GM21360 (cell line): ENCODE measurements at regions not wholly inside any gene's neighbourhood (a gene's known extent, or its start where the extent isn't known, plus 50 kb on each side); places are given as distances from the start of the nearest gene placed in this dataset.
A peak's percentile ranks its signal among the peaks of the same experiment; 100 is the strongest.
"Not testable (repeated sequence)": the region's sequence is repeated elsewhere in the genome, so short reads cannot be mapped to it uniquely, and the experiment has no call there.

Source experiments
- ATAC-seq: cut with Tn5 transposase; IDR thresholded peaks from one replicate; pipeline ENCODE4 v1.9.1; 2021; ENCODE audit warnings: mild to moderate bottlenecking, moderate library complexity; ENCODE audit not compliant: unreplicated experiment

DNA sequence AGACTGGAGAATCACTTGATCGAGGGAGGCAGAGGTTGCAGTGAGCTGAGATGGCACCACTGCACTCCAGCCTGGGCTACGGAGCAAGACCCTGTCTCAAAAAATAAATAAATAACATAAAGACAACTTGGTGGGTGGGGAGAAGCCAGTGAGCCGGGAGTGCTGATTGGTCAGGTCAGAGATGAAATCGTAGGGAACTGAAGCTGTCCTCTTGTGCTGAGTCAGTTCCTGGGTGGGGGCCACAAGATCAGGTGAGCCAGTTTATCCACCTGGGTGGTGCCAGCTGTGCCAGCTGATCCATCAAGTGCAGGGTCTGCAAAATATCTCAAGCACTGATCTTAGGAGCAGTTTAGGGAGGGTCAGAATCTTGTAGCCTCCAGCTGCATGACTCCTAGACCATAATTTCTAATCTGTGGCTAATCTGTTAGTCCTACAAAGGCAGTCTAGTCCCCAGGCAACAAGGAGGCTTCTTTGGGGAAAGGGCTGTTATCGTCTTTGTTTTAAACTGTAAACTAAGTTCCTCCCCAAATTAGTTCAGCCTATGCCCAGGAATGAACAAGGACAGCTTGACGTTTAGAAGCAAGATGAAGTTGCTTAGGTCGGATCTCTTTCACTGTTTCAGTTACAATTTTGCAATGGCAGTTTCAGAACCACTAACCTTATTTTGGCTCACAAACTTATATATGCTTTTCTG, 221.5 kb upstream of the MYLIP start:
- not testable (repeated sequence) for ATAC-seq

DNA sequence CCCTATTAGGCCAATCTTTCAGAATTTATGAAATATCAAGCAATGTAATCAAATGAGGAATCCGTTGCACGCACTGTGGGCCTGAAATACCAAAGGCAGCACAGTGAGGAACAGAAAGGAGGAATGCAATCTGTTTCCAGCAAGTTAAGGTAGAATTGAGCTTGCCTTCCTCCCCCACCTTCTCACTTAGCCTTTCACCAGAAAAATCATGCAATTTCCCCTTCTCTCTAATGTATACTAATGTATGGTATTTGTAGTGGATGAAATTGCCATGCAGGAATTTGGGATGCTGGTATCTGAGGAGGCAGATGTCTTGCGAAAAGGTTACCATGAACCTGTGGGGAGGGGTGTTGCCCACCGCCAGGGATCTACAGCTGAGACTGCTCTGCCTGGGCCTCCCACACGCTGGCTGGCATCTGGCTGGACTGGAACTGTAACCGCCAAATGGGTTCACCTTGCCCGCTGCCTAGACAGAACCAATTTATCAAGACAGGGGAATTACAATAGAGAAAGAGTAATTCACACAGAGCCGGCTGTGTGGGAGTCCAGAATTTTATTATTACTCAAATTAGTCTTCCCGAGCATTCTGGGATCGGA, 222.4 kb upstream of the MYLIP start:
- ATAC-seq, result no peak

DNA sequence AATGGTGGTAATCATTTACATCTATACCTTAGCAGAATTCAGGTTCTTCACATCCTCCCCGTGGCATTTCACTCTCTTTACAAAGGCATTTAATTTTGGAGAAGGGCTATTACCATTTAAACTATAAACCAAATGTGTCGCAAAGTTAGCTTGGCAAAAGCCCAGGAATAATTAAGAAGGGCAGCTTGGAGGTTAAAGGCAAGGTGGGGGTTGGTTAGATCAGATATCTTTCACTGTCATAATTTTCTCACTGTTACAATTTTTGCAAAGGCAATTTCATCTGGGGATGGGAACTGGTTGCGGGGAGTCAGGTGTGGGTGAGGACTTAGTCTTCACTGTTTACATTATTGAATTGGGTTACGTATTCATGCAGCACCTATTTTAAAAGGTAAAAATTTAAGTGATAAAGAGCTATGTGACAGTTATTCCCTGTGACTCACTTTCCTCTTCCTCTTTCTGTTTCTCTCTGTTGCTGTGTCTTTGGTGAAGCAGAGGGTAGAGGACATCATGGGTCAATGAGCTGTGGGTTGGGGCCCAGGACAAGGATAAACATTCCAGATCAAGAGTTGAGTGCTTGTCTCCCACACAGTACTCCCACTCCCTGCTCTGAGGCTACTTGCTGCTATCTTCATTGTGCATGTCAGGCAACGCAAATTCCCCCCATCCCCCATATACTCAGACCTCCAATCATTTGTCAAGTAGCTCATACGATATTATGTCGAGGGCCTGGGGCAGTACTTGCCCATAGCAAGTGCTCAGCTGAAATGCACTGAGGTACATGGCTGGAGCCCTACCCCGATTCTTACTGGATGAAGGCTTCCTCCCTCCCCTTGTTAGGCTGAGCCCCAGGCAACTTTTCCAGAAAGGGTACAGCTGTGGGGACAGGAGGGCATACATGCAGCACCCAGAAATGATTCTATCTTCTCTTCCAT, 223.1 kb upstream of the MYLIP start:
- ATAC-seq, result no peak

DNA sequence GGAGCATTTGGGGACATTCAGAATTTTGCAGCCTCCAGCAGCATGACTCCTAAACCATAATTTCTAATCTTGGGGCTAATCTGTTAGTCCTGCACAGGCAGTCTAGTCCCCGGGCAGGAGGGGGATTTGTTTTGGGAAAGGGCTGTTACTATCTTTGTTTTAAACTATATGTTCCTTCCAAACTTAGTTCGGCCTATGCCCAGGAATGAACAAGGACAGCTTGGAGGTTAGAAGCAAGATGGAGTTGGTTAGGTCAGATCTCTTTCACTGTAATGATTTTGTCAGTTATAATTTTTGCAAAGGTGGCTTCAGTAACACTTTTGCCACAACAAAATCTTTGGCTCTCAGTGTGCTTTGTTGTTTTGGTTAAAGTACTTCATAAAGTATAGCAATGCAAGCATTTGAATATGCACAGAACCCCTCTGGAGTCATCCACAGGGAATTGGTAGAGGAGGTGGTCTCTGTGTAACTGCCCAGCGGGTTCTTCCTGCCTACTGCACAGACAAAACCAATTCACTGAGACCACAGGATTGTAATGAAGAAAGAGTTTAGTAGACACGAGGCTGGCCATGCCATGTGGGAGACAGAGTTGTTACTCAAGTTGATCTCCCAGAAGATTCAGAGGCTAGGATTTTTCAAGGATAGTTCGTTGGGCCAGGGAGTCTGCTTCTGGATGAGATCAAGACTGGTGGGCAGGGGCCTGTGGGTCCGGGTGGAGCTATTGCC, 224.1 kb upstream of the MYLIP start:
- ATAC-seq, result no peak

DNA sequence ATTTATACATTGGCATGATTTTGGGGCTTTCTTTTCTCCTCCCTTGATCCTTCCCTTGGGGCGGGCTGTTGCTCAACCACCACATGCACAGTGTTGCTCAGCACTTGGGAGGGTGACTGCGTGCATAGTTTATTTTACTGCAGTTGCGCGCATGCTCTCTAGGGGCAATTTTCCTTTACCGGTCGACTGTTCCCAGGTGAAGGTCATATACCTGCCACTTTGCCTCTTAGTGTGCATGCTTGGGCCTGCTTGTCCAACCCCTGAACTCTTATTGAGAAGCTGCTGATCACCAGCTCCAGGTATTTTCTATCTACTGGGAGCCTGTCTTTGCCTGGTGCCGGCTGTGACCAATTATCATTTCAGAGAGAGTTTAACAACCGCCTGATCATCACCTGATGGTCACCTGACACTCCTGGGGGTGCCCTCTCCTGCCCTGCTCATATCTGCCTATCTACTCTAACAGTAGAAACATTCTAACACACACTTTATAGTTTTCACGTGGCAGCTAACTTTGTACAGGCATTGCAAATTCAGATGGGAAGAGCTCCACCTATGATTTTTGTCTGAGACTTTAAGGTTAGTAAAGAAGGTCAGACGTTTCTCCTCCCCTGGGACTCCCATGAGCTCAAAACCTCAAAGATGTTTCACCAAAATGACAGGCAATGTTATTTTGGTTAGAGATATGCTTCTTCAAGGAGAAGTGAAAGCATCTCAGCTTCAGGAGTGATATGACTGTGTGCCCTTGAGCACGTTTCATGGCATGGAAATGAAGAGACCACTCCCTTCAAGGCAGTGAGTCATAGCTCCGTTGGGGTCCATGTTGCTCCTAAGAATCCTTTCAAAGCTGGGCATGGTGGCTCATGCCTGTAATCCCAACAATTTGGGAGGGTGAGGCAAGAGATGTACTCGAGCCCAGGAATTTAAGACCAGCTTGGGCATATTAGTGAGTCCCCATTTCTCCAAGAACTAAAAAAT, 227.5 kb upstream of the MYLIP start:
- peak; percentile 87 for ATAC-seq

DNA sequence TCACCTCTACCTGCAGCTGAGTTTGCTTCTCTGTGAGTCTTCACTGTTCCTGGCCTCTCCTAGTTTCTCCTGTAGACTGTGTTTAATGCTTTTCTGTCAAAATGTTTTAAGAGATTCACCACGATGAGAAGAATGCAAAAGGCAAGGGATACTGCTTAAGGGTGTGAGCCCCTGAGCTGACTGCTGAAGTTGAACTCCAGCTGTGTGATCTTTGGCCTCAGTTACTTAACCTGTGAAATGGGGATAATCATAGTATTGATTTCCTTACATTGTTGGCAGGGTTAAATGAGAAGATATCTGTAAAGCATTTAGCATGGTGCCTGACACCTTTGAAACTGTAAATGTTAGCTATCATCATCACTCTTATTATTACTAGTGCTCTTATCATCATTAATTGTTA, 230.2 kb upstream of the MYLIP start:
- no peak for ATAC-seq

DNA sequence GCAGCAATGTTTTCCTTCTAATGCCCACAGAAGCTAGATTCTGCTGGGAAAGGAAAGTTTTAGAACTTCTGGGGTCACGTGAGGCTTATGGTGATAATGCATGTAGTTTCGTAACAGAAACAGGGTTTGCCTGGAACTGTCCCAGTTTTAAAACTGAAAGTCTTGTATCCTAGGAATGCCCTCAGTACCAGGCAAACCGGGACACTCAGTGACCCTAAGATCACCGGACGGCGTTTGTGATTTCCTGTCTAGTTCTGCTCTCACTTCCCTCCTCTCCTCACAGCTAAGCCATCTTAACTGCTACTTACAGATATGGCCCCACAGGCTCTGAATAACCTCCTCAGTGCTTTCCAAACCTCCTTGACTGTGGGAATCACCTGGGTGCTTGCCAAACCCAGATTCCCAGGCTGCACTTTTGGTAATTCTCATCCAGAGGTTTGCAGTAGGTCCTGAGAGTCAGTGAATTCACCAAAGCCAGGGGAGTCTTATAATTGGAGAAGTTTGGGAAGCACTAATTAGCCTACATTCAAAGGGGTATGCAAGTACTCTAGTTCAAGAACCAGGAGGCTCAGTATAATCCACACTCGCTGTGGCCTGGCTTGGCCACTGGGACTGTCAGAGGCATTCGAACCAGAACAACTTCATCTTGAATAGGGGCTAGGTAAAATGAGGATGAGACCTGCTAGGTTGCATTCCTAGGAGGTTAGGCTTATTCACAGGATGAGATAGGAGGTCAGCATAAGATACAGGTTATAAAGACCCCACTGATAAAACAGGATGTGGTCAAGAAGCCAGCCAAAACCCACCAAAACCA, 231.6 kb upstream of the MYLIP start:
- ATAC-seq, result no peak

DNA sequence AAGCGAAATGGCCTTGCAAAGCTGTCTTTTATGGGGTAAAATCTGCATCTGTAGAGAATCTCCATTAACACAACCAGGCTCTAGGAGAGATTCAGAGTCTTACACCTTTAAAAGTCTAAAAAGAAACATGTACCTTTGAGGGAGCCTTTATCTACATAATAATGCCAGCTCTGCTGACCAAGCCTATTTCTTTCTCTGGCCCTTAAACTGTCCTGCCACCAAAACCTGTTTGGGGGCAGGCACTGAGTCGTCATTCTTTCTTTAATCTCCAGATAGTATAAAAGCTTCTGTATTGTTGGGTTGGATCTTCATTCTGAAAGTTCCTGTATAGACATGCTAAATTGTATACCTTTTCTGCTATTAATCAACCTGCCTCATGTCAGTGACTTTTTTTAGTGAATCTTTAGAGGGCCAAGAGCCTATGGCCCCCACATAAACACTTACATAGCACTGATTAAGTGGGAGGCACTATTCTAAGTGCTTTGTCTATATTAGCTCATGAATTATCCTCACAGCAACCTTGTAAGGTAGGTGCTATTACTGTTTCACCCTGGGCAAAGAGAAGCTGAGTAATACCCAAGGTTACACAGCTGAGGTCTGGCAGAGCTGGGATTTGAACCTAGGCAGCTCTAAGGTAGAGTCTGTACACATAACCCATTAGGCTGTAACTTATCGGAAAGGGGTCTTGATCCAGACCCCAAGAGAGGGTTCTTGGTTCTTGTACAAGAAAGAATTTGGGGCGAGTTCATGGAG, 232.3 kb upstream of the DTNBP1 start:
- no peak for ATAC-seq

DNA sequence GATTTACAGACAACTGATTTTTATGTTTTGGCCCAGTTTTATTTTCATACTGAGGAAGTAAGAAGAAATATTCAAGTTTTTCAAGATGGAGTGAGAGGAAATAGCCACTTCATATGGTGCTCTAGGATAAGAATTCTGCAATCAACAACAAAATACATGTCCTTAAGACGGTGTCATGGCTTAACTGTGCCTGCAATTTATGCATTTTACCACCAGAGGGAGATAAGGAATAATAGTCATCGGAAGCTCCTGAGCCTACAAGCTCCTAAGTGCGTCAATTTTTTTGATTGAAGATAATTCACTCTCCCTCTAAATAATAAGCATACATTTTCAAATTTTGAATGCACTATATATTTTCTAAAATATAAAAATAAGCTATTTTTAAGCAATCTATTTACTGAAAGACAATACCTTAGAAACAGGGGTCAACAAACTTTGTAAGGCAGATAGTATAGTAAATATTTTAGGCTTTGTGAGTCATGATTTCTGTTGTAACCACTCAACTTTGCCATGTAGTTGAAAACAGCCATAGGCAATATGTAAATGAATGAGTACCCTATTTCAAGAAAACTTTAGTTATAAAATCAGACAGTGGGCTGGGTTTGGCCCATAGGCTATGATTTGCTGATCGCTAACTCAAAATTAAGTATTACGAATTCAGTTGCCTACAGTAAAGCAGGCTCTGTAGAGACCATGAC, 230.9 kb upstream of the DTNBP1 start:
- no peak for ATAC-seq

DNA sequence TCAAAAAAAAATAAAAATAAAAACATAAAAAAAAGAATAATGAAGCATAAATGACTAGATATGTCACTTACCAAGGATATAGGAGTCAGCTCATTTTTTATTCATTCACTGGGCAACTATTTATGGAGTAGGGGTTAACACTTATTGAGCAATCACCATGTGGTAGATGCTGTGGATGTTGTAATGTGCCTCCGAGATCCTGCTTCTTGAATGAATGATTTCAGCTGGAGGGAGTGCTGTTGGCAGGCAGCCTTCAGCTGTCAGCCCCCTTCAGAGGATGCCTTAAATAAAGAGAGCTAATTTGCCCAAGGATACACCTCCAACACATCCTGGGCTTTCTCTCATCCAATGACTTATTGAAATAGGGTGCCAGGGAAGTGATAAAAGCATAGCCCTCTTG, 229.5 kb upstream of the DTNBP1 start:
- ATAC-seq, result no peak

DNA sequence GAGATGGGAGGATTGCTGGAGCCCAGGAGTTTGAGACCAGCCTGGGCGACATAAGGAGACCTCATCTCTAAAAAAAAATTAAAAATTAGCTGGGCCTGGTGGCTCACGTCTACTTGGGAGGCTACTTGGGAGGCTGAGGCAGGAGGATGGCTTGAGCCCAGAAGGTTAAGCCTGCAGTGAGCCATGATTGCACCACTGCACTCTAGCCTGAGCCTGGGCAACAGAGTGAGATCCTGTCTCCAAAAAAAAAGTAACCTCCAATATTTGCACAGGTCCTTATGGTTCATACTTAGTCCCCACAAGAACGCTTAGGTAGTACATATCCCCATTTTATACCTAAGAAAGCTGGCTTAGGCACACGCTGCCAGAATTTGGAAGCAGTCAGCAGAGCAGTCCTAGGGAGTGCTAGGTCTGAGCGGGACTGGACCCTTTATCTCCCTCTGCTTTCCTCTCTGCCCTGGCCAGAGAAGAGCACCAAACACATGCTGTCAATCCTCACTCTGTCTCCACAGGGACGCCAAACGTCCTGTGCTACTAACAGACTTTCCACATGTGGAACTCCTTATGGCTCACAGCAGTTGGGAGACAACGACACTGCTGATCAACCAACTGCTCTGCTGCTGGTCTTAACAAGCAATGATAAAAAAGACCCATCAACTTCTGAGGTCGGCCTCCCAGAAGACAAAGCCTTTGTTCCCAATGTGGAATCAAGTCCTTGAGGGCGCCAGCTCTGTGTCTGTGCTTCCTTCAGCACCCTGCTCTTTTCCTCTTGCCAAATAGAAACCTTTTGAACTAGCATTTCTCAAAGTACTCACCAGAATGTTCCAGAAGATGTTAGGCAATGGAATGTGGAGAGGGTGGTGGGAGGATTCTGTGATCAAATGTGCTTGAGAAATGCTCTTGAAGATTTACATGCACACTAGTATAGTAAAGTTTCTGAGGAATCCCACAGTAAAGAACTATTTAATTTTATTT, 226.3 kb upstream of the DTNBP1 start:
- ATAC-seq, result no peak

DNA sequence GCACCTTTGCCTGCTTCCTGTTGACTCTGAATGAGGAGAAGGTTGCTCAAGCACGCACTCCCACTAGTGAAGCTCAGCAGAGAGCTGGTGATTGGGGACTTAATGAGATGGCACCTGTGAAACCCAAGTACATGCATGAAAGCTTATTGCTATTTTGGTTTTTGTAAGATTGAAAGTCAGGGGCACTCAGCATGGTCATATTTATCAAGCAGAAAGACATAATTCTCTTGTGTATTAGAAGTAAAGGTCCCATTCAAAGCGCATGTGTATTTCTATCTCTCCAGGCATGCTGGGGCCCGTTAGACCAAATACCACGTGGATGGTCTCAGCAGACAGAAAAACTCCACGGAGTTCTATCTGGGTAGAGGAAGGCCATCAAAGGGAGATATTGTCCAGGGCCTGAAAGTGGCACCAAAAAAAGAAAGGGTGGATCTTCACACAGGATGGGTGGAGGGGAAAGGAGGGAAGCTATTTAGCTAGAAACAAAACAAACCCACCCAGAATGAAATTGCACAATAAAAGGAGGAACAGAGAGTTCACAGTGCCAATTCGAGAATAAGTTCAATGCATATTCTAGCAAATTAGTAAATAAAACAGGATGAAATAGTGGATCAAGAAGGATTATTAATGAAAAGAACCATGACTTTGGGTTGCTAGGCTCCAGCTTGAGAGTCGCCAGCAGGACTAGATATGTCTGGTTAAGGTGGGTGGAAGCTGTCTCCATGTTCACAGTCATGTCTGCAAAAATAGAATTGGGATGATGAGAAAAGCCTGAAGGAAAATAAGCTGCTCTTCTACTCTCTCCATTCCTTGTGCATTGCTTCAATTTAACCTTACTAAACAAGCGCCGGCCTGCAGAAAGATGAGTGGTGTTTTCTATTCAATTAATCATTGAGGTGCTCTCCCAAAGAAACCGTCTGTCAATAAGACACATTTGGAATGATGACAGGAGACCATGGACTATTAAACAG, 224.9 kb upstream of the DTNBP1 start:
- ATAC-seq, result no peak

DNA sequence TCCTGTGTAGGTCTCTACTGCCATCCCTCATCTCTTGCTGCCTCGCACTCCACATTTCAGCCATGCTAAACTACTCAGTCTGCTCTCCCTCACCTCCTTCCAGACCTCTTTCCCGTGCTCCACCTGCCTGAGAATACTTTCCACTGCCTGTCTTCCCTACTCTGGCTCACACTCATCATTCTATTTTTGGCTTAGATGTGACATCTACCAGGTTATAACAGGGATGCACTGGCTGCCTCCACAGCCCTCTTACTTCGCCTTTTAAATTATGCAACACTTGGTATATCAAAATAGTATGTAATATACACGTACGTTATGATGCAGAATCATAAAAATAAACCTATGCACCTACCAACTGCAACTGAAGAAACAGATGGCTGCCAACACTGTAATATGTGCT, 222.8 kb upstream of the DTNBP1 start:
- no peak for ATAC-seq

DNA sequence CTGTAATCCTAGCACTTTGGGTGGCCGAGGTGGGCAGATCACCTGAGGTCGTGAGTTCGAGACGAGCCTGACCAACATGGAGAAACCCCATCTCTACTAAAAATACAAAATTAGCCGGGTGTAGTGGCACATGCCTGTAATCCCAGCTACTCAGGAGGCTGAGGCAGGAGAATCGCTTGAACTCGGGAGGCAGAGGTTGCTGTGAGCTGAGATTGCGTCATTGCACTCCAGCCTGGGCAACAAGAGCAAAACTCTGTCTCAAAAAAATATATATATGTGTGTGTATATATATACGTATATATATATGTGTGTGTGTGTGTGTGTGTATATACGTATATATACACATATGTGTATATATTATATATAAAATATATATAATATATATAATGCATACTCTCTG, 220.8 kb upstream of the DTNBP1 start:
- ATAC-seq, result not testable (repeated sequence)

DNA sequence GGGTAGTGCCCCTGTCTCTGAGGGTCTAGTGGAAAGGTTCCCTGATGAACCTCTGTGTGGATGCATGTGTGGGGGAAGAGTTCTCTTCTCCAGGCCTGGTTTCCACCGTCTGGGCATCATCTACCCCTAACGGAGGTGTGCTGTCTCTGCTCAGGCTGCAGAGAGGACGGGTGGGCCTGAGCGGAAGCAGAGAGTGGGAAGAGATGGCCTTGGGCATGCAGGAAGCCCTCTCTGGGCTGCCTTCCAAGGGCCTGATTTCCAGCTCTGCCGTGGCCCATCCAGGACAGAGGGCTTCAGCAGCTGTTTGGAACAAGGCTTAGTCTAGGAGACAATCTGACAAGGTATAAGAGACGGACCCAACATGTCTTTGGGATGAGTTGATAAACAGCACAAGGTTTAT, 220.1 kb upstream of the DTNBP1 start:
- no peak for ATAC-seq

DNA sequence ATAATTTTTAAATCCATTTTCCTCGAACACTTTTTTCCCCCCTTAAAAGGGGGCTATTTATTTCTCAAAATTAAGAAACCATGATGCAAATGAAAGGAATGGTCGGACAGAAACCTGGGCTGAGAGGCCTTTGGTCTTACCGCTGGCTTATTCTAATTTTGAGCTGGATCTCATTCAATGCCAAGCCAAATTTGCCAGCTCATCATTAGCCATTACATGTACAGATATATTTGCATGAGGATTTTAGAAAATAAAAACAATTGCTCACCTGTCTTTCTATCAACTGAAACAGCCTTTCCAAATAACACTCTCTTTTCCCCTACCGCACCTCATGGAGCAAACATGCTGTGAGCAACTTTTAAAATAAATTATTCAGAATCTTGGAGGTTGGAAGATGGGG, 219.5 kb upstream of the DTNBP1 start:
- no peak for ATAC-seq
